Heart left ventricle (tissue), 16 donors: ENCODE measurements at regions not wholly inside any gene's neighbourhood (a gene's known extent, or its start where the extent isn't known, plus 50 kb on each side); places are given as distances from the start of the nearest gene placed in this dataset.

ENCODE experiments used
- ATAC-seq, 4 donors: fragments of 200-7000 bp; cut with Tn5 transposase; one replicate each; pipeline ENCODE4 v1.9.1; 2020 to 2022; ENCODE audit warnings: moderate library complexity in 4 of 4, mild to moderate bottlenecking in 3 of 4, moderate number of reproducible peaks in 1 of 4
- DNase-seq, 5 donors: peaks; one replicate each; pipeline ENCODE4 v3.0.0-alpha.2; 2020
- H3K27ac ChIP-seq, 12 donors: fragments of 200-600 bp; sonication (generic) in 4 of 12; one replicate each; pipeline versions ENCODE4 v1.5.0 to v1.8.0; 2016 to 2022; ENCODE audit warnings: mild to moderate bottlenecking in 2 of 12
- H3K27me3 ChIP-seq, 9 donors: fragments of 200-600 bp; sonication (generic) in 2 of 9; one replicate each; pipeline versions ENCODE4 v1.5.1 to v1.8.0; 2016 to 2022; ENCODE audit warnings: mild to moderate bottlenecking in 3 of 9
- H3K36me3 ChIP-seq, 9 donors: fragments of 200-600 bp; sonication (generic) in 2 of 9; one replicate each; pipeline versions ENCODE4 v1.5.0 to v1.8.0; 2018 to 2022; ENCODE audit warnings: mild to moderate bottlenecking in 2 of 9
- H3K4me1 ChIP-seq, 12 donors: fragments of 200-600 bp; sonication (generic) in 4 of 12; one replicate each; pipeline versions ENCODE4 v1.5.0 to v1.8.0; 2016 to 2022; ENCODE audit warnings: mild to moderate bottlenecking in 3 of 12
- H3K4me3 ChIP-seq, 12 donors: fragments of 200-600 bp; sonication (generic) in 4 of 12; one replicate each; pipeline versions ENCODE4 v1.5.0 to v1.8.0; 2017 to 2022; ENCODE audit warnings: mild to moderate bottlenecking in 9 of 12, moderate library complexity in 4 of 12
- H3K9me3 ChIP-seq, 12 donors: fragments of 200-600 bp; sonication (generic) in 4 of 12; one replicate each; pipeline versions ENCODE4 v1.5.0 to v1.8.0; 2016 to 2022; ENCODE audit warnings: mild to moderate bottlenecking in 1 of 12
- CTCF ChIP-seq, 12 donors: fragments of 200-600 bp; sonication (generic) in 4 of 12; IDR thresholded peaks; one replicate each; pipeline versions ENCODE4 v1.5.0 to v1.8.0; 2018 to 2022; ENCODE audit warnings: antibody characterized with exemption in 12 of 12, mild to moderate bottlenecking in 5 of 12
- POLR2A ChIP-seq, 2 donors: fragments of 450-650 bp; IDR thresholded peaks; one replicate each; pipeline ENCODE4 v1.6.1; 2017; ENCODE audit warnings: antibody characterized with exemption in 2 of 2, mild to moderate bottlenecking in 2 of 2, moderate library complexity in 2 of 2
- WGBS, 4 donors: extraction: QIAGEN DNeasy Blood & Tissue Kit in 2 of 4; methylation state at CpG; one replicate each; pipeline versions ENCODE4 v1.1.5 to v1.1.7; 2013 to 2018; 5-methylcytosine and 5-hydroxymethylcytosine counted together
- intact Hi-C, 10 donors: fragments of 100-400 bp; cut with DNase I; formaldehyde crosslinking; loops; one replicate each; pipeline versions ENCODE4 v1.11.1 to v1.14.2; 2022
- donor health status: ischemic (EF 13 %, LVEDD 7.1; RV severe dilation, severe dysfunction).
- donor health status: healthy with polysubstance abuse.
- donor health status: DM: no; HTN: yes; CAD: no.
- donor health status: DM: no; HTN: no; CAD: no.
- donor health status: ischemic (EF 25% LVEDD 6.9; RV normal size, moderate dysfunction).
- donor health status: ischemic (EF 25% LVEDD 5.7; RV mildly dilated, moderate dysfunction).
- donor health status: healthy.
- donor health status: DM: yes; HTN: yes; CAD: no.
- donor health status: ischemic (EF 35%, LVEDD 5.7; RV mildly dilated, moderate dysfunction).
- donor health status: nonischemic (EF 11% LVEDD 7.7; RV severe dilation, severe dysfunction).
- donor health status: DM: yes; HTN: yes; CAD: no.
- donor health status: PGD.
- donor health status: ischemic (EF 29% LVEDD 5.4; RV normal size, mild dysfunction).
- donor health status: nonischemic (EF 23%, LVEDD 6.1; RV moderate dilation, normal function).

- H3K27me3 ChIP-seq, result no peaks in the 10 kb centered on the region
- intact Hi-C loops, result no loop called here
- peaks cover 0 to 4% (median 0%) of the 10 kb centered on the region in 12 donors for H3K9me3 ChIP-seq
- H3K4me1 ChIP-seq, result no peaks in the 10 kb centered on the region
- TF ChIP-seq POLR2A (IDR thresholded peaks at IDR 0.05) (no peak), CTCF (IDR thresholded peaks at IDR 0.05) (no peak)
- ATAC-seq (no peak), DNase-seq (no peak)
- 74 to 91% (median 83%) methylated on average over 1 of the region's 1 CpG for WGBS, 4 donors
- H3K36me3 ChIP-seq, result no peaks in the 10 kb centered on the region
- H3K27ac ChIP-seq, result no peak overlapping the region
- H3K4me3 ChIP-seq, result no peak overlapping the region
Observed at GRCh38 chr12:45102818-45103217, 51.9 kb upstream of the DBX2 start.

- Histone ChIP-seq H3K36me3 (no peaks in the 10 kb centered on the region), H3K9me3 (peaks cover 0 to 7% (median 0%) of the 10 kb centered on the region in 12 donors), H3K4me3 (no peak overlapping the region), H3K27me3 (no peaks in the 10 kb centered on the region), H3K4me1 (no peaks in the 10 kb centered on the region), H3K27ac (no peak overlapping the region)
- no peak for ATAC-seq
- intact Hi-C loops, result no loop called here
- WGBS, 4 donors, result 88 to 92% (median 90%) methylated on average over 10 of the region's 10 CpGs
- no peak for DNase-seq
- no peak for TF ChIP-seq CTCF (IDR thresholded peaks at IDR 0.05)
- no peak for TF ChIP-seq POLR2A (IDR thresholded peaks at IDR 0.05)
Observed at GRCh38 chr12:45105996-45106395, 55.1 kb upstream of the DBX2 start.

- WGBS, 4 donors, result 70 to 78% (median 73%) methylated on average over 2 of the region's 2 CpGs
- H3K9me3 ChIP-seq, result peaks cover 0 to 7% (median 0%) of the 10 kb centered on the region in 12 donors
- no peaks in the 10 kb centered on the region for H3K36me3 ChIP-seq
- ATAC-seq, result no peak
- intact Hi-C loops, result no loop called here
- no peak overlapping the region for H3K4me3 ChIP-seq
- H3K4me1 ChIP-seq, result no peaks in the 10 kb centered on the region
- TF ChIP-seq POLR2A (IDR thresholded peaks at IDR 0.05) (no peak), CTCF (IDR thresholded peaks at IDR 0.05) (no peak)
- peaks cover 0 to 7% (median 0%) of the 10 kb centered on the region in 9 donors for H3K27me3 ChIP-seq
- H3K27ac ChIP-seq, result no peak overlapping the region
- no peak for DNase-seq
Observed at GRCh38 chr12:45112306-45112705, 61.4 kb upstream of the DBX2 start.

- no peak for ATAC-seq
- Histone ChIP-seq H3K4me3 (no peak overlapping the region), H3K36me3 (no peaks in the 10 kb centered on the region), H3K4me1 (no peaks in the 10 kb centered on the region), H3K27ac (no peak overlapping the region), H3K27me3 (no peaks in the 10 kb centered on the region), H3K9me3 (peaks cover 0 to 1% (median 0%) of the 10 kb centered on the region in 12 donors)
- DNase-seq, result no peak
- intact Hi-C loops, result no loop called here
- TF ChIP-seq POLR2A (IDR thresholded peaks at IDR 0.05) (no peak), CTCF (IDR thresholded peaks at IDR 0.05) (peak in 1 of 12 donors; percentile 21)
- 80 to 94% (median 84%) methylated on average over 2 of the region's 2 CpGs for whole genome bisulfite sequencing, 4 donors
Observed at GRCh38 chr12:45121224-45121623, 70.3 kb upstream of the DBX2 start.
